ENCODE measurements at regions not wholly inside any gene's neighbourhood (a gene's known extent, or its start where the extent isn't known, plus 50 kb on each side); places are given as distances from the start of the nearest gene placed in this dataset.

DNA sequence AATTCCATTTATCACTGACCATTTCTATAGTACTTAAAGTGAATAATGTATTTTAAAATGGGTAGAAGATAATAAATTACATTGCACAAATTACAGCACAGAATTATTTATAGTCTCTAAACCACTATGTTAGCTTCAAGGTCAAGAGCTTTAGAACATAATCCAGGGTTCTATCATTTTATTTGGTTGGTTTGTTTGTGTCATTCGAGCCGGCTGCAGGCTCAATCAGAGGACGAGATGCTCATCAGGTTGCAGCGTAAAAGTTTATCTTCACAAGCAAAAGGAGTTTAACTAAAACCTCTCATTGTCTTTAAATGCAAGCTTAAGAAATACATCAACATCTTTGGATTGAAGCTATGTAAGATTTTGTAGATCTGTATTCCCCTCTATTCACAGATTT lies 523.8 kb downstream of the EFNA5 start:
- no peak for DNase-seq (ENCODE audit: low spot score)

DNA sequence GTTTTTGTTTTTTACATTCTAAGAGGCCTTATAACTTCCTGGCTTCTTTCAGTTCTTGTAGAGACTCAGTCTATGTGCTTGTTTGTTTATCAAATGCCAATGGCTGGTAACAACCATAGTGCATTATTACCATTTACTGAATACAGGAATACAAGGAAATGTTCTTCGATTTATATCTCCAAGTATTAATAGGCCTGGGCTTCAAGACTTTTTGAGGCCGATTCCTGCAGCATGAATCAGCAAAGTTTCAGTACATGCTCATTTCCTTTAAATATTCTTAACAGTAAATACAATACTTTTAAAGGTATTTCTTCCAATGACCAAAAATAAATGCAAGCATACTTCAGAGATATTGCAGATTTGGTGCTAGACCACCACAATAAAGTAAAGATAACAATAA lies 535.3 kb downstream of the EFNA5 start:
- DNase-seq (ENCODE audit: low spot score) = peak; percentile 60

DNA sequence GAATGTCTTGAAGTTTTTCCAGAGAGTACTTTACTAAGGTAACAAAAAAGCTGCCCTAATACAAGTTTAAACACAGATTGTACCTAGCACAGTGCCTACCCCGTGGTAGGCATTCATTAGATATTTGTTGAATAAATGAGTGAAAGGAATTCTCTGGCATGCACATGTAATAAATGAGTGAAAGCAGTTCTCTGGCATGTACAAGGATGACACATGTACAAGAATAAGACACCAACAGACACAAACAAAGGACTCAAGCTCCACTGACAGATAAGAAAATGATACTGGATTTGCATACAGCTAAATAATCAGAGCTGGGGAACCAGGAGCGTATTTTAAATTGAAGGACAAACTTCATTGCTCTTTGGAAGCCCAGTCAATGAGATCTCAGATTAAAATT lies 535.8 kb downstream of the EFNA5 start:
- DNase-seq (ENCODE audit: low spot score) = peak; percentile 16

DNA sequence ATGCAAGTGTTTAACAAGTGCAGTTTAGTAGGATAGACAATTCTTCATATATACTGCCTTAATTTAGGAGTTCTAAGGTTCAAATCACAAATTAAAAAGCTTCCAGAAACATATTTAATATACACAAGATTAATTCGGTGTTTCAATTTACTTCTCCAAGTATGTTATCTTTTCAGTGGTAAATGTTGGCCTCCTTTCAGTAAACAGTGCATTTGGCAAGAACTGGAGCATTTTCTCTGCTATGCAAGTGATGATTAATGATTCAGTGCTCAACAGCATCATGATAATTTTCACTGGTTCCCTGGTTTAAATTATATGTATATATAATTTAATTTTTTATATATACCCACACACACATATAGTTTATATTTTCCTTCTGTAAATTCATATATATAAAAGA lies 541.7 kb downstream of the EFNA5 start:
- DNase-seq (ENCODE audit: low spot score) = no peak

DNA sequence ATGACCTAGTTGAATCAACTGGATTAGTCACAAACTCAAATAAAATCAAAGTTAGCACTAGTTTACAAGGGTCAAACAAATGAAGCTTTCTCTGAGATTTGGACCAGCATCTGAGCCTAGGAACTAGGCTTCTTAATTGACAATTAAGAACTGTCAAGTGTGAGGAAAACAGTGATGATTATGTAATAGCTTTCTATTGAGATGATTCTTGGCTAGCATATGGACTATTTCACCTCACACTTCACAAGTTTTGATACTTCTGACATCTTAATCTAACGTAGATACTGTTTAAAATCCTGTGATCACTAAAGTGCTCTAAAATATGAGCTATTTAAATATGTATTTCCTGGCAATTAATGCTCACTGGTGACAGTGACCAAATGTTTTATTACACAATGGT lies 542.9 kb downstream of the EFNA5 start:
- no peak for DNase-seq (ENCODE audit: low spot score)

DNA sequence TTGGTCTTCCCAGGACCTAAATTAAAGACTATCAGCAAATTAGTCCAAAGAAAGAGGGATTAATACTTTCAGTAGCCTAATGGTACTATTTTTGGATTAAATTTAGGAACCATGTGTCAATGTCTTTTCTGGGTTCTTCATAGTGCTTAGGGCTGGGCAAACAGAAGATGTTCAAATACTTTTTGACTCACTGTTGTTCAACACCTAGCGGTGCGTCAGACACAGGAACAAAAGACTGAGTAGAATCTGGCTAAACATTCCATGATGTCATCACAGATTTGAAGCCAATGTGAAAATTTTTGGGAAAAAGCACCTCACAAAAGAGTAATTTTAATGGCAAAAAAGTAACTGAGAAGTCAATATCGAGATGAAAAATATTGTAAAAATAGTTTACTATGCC lies 544.4 kb downstream of the EFNA5 start:
- no peak for DNase-seq (ENCODE audit: low spot score)

DNA sequence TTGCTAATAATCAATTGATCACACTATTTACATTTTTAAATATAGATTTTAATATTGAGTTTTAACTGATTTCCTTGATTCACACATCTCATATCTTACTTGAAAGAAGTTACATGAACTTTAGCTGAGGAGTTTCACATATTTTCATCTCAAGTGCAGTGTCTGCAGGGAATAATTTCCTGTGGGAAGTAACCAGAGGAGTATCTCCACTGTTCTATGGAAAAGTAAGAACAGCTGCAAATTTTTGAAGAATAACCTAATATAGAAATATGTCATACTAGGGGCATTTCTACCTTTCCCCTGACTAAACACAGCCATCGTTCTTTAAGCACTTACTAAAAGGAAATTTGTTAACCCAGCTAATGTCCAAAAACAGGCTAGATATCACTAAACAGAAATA lies 546.4 kb downstream of the EFNA5 start:
- DNase-seq (ENCODE audit: low spot score) = no peak

DNA sequence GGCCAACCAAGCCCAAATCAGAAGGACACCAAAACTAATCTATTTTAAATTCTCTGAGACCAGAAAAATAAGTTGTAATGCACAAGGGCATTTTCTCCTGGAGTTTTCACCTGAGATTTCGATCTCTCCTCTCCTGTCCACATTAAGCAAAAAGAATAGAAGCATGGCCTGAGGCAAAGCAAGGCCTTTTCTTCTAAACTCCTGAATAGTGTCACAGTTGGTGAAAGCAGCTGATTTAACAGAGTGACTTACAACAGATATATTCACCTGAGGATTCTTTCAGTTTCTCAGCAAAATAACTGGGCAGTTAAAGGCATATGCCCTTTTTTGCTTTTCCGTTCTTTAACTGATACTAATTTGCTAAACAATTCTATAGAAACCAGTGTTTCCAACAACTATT lies 547.7 kb downstream of the EFNA5 start:
- DNase-seq (ENCODE audit: low spot score) = no peak

DNA sequence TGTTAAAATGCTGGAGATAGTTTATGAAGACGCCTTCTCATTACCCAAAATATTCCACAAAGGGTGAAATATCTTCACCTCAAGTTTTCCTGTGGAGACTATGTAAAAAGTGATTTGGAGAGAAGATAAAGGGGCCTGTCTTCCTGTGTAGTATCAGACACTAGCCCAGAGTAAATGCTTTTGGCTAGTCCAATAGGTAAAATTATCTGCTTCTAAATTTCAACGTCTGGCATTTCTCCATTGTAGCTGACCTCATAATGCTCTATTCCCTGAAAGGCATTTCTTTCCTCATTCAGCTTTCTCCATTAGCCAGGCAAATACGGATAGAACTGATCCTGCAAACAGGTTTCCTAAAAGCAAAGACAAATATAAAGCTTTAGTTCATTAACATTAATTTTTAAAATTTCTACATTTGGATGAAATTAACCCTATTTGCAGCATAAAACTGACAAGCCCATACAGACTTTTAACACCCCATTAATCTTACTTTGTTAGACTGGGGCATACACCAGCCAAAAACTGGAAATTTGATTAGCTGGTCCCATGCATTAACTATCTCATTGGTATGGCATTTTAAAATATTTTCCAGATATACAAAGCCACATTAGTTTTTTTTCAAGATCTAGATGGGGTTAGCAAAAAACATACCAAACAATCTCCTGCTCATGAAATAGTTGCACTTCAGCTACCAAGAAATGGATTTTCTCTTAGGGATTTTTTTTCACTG lies 548.8 kb downstream of the EFNA5 start:
- no peak for DNase-seq (ENCODE audit: low spot score)

DNA sequence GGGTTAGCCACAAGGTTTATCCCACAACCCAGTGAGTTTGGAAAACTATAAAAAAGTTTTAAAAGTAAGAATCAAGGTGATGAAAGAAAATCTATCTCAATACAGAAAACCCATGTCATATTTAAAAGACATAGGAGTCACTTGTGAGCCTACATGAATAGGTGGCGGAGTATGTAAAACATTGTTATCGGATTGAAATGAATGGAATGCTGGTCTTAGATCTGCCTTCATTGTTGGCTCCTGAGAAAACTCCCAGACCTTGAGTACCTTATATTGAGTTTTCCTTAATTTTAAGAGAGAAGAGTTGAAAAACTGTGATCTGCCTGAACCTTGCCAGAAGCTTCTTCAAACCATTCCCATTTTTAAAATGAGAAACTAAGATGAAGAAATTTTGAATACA lies 551.1 kb downstream of the EFNA5 start:
- DNase-seq (ENCODE audit: low spot score) = no peak

DNA sequence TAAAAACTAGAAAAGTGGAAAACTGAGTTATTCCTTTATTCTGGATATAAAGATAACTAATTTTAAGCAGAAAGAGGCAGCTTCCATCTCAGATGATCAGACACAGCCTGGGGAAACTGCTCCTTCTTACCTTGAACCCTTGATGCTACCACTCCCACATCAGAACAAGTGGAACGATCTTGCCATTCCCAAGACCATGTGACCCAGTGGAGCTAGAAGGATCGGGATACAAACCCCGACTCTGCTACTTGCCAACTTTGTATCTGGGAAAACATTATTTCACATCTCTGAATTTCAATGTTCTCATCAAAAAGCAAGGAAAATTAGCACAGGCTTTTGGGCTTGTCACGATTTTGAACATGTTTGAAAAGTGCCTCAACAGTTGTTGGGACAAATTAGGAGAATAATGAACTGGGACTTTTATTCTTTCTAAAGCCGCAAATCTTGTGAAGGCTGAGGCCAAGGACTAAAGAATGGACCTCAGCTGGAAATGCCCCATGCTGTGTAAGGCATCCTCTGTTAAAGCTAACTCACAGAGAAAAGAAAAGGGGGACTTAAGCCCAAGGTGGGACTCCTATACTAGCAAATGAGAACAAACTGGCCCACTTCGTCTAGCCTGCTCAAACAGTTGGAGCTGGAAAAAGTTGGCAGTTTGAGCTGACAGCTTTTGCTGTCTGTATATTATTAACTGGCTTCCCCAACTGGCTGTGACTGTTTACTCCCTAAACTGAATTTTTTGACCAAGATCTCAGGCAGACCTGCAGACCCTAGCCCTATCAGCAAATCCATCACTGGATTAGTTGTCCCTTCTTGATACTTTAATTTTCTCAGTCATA lies 552.3 kb downstream of the EFNA5 start:
- DNase-seq (ENCODE audit: low spot score) = no peak

DNA sequence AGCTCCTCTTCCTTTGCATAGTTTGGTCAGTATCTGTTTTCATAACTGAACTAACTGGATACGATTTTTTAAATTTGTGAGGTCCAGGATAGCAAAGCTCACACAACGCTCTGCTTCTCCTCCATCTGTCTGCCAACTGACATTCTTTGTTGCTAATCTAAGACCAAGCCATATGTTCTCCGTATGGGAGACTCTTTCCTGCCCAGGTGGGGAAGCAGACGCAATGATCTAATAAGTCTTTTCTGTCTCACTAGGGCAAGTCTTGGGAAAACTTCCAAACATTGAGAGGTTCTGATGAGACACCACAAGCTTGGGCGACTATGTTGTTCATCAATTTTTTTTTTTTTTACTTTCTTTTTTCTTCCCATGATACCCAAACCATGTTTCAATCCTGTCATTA lies 558.5 kb downstream of the EFNA5 start:
- DNase-seq (ENCODE audit: low spot score) = no peak

DNA sequence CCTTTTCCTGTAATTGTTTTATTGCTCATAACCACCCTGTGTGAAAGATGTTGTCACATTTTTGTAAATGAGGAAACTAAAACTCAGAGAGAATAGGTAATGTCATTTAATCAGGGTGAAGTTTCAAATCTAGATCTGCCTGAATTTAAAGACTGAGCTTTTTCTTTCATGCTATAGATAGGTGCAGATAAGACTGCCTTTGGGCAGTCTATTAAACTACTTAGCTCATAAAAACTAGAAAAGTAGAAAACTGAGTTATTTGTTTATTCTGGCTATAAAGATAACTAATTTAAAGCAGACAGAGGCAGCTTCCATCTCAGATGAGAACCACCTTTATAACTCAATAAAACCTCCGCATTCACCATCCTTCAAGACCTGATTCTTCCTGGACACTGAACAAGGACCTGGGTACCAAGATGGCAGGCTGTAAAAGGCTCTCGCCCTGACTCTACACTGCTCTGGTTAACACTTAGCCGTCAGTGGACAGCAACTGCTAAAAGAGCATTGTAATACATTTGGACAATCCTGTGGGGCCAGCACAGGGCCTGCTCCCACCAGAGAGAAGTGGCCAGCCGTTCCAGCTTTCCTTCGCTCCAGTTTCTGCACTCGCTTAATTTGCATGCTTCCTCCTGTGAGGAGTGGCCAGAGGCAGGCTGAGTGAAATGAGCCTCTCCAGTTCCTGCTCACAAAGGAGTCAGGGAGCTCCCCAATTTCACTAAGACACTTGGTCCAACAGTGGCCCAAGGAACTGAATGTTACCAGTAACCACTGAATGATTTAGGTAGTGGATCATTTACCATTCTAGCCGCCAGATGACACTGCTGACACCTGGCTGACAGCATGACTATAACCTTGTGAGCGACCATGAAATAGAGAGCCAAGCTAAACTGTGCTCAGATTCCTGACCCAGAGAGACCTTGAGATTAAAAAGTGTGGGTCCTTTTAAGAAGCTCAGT lies 566.4 kb downstream of the EFNA5 start:
- DNase-seq (ENCODE audit: low spot score) = no peak

DNA sequence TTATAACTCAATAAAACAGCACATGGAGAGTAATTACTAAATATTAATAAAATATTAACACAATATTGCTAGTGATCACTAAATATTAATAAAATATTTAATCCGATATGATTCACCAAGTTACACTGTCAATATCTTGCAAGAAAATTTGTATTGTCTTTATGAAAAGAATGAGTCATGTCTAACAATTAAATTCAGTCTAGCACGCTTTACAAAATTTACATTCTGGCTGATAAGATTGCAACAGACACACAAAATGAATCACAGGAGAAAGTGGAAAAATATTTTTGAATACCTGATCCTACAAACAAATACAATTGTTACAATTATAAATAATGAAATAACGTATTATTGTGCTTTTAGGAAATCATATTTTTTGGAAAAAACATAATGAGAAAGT lies 567.2 kb downstream of the EFNA5 start:
- no peak for DNase-seq (ENCODE audit: low spot score)

DNA sequence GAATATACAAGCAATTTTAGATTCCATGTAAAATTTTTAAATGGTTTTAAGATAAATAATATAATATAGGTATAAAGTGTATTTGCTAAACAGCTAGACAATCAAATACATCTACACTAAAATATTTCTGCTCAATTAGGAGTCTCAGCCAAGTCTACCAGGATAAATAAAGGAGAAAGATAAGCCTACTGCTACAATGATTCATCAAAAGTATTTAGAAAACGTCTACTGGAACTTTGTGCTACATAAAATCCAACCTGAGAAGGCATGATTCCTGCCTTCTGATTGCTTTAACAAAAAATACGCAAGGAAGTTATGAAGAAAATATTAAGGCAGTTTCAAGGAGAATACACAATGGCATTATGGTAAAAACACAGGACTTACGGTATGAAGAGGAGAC lies 570.6 kb downstream of the EFNA5 start:
- DNase-seq (ENCODE audit: low spot score) = no peak

DNA sequence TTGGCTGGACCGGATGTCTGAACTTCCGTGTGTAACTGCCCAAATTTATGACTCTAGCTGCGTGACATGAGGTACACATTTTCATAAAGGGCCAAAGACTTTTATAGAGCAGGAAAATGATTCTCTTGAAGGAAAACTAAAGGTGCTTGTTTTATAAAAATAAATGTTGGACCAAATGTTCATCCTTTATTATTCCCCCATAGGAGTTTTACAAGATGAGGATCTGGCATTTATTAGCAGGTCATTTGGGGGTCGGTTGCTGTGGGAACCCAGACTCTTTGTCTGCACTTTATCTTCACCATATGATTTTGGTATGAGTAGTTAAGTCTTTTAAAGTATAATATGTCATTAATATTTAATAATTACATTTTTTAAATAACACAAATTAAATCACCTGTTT lies 571.2 kb downstream of the EFNA5 start:
- no peak for DNase-seq (ENCODE audit: low spot score)

DNA sequence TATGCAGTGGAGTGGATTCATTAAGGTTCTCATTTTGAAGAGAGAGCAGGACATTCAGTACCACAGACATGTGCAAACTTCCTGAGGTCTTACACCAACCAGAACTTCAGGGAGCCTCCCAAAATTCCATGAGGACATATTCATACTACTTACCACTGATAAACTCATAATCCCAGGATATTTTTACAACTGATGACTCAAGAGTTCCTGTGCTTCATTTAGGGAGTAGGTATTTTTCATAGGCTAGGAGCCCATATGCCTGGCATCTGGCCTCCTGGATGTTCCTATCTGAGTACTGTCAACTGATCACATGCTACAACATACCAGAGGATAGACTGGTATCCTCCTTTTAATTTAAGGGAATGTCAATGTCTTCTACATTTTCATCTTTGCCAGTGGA lies 578.0 kb downstream of the EFNA5 start:
- DNase-seq (ENCODE audit: low spot score) = no peak

DNA sequence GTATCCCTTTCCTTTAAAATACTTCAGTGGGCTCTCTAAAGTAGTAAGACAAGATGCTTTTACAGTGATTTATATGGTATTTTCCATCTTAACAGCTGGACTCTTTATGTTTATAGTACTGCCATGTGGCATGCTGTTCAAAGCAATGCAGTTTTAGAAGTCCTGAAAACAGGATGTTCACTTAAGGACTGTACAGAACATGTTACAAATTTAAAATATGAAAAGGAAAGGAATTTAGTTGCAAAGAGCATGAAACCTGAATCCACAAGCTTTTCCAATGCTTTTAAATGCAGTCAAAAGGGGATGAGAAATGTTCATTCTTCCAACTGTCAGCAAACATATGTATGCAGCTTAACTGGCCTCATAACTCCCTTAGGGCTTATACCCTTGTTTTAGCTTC lies 580.2 kb downstream of the EFNA5 start:
- no peak for DNase-seq (ENCODE audit: low spot score)

DNA sequence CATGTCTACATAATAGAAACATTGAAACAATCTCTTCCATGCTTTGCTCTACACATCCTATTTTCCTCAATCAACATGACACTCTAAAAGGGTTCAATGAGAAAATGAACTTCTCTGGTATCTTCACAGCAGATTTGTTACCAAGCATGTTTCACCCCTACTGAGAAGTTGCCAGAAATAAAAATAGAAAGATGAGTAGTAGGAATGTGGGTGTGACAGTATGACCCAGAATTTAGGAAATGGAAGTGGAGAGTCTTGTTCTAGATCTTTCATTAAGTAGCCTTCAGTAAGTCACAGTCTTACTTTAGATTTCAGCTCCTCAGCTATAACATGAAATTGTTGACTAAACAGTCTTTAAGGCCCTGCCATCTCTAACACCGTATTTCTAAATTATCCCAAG lies 581.8 kb downstream of the EFNA5 start:
- no peak for DNase-seq (ENCODE audit: low spot score)

DNA sequence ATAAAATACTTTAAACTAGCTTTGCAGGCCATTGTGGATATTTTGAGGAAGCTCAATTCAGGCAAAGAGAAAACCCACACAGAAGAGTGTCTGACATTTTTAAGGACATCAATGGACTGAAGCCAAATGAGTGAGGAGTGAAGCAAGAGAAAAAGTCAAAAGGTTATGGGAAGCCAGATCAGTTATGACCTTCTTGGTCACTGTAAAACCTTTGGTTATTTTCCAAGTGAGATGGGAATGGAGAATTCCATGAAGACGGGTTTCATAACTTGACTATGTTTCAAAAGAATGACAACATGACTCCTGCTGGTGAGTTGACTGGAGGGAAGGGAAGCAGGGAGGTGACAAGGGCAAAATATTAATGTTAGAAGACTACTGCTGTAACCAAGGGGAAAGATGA lies 585.2 kb downstream of the EFNA5 start:
- DNase-seq (ENCODE audit: low spot score) = no peak

DNA sequence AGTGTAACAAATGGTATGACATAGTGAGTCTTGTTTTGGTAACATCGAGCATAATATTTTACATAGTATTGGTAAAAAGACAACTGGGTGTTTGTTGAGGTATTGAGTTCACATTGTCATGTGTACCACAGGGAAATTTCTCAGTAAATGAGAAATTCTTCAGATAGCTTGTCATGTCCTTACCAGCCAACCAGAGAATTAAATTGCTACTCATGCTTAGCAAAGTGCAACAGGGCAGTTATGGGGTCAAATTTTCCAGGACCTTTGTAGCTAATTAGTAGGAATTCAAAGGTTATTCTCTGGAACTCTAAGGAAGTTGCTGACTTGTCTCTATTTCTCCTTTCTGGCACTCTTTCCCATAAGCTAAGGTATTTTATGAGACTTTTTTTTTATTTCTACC lies 595.7 kb downstream of the EFNA5 start:
- no peak for DNase-seq (ENCODE audit: low spot score)

DNA sequence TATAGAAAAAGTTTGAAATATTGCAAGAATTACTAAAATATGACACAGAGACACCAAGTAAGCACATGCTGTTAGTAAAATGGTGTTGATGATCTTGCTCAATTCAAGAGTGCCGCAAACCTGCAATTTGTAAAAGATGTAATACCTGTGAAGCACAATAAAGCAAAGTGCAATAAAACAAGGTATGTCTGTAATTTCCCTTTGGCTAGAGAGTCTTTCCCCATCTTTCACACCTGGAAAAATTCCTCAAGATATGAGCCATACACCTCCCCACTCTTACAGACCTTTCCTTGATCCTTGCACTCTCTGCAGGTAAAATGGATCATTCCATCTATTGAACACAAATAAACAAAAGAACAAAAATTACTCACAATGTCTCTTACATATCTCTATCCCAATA lies 597.8 kb downstream of the EFNA5 start:
- no peak for DNase-seq (ENCODE audit: low spot score)

DNA sequence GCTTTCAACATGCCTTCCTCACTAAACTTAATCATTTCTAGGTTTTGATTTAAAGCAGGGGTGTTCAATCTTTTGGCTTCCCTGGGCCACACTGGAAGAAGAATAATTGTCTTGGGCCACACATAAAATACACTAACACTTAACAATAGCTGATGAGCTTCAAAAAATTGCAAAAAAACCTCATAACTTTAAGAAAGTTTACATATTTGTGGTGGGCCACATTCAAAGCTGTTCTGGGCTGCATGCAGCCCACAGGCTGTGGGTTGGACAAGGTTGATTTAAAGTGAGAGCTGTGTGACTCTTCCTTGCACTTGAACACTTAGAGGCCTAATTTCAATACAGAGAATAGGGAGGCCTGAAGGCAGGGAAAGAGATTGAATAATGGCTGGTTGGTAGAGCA lies 598.3 kb downstream of the EFNA5 start:
- DNase-seq (ENCODE audit: low spot score) = no peak

All from kidney capillary endothelial cell (primary cell).